Esophagus (tissue), 2 donors: ENCODE measurements at regions not wholly inside any gene's neighbourhood (a gene's known extent, or its start where the extent isn't known, plus 50 kb on each side); places are given as distances from the start of the nearest gene placed in this dataset.

ENCODE experiments used
- H3K27ac ChIP-seq, 2 donors: one replicate each; pipeline ENCODE4 v1.5.1; 2013; ENCODE audit warnings: low read depth in 2 of 2, mild to moderate bottlenecking in 2 of 2, inconsistent platforms in 1 of 2, low read length in 1 of 2, moderate library complexity in 1 of 2
- H3K27me3 ChIP-seq, 2 donors: one replicate each; pipeline ENCODE4 v1.6.1; 2013; ENCODE audit warnings: low read length in 2 of 2, control low read depth in 1 of 2, mild to moderate bottlenecking in 1 of 2; ENCODE audit not compliant: insufficient read depth in 2 of 2, control insufficient read depth in 1 of 2
- H3K36me3 ChIP-seq, 2 donors: one replicate each; pipeline ENCODE4 v1.6.1; 2013; ENCODE audit warnings: low read length in 1 of 2; ENCODE audit not compliant: control insufficient read depth in 2 of 2, insufficient read depth in 2 of 2
- H3K4me1 ChIP-seq, 2 donors: one replicate each; pipeline ENCODE4 v1.6.1; 2013; ENCODE audit warnings: low read length in 1 of 2; ENCODE audit not compliant: control insufficient read depth in 2 of 2, insufficient read depth in 2 of 2
- H3K4me3 ChIP-seq, 2 donors: one replicate each; pipeline ENCODE4 v1.5.1; 2013; ENCODE audit warnings: low read length in 2 of 2, mild to moderate bottlenecking in 2 of 2, low read depth in 1 of 2, moderate library complexity in 1 of 2
- H3K9me3 ChIP-seq, 2 donors: one replicate each; pipeline ENCODE4 v1.6.1; 2013; ENCODE audit warnings: mild to moderate bottlenecking in 2 of 2, low read depth in 1 of 2, low read length in 1 of 2, moderate library complexity in 1 of 2; ENCODE audit not compliant: control insufficient read depth in 2 of 2, insufficient read depth in 1 of 2
- WGBS, 2 donors: extraction: QIAGEN DNeasy Blood & Tissue Kit; methylation state at CpG; one replicate each; pipeline ENCODE4 v1.1.7; 2013; 5-methylcytosine and 5-hydroxymethylcytosine counted together
- donor health status: healthy with polysubstance abuse.
- donor health status: Bipolar disorder and iron deficiency.

DNA sequence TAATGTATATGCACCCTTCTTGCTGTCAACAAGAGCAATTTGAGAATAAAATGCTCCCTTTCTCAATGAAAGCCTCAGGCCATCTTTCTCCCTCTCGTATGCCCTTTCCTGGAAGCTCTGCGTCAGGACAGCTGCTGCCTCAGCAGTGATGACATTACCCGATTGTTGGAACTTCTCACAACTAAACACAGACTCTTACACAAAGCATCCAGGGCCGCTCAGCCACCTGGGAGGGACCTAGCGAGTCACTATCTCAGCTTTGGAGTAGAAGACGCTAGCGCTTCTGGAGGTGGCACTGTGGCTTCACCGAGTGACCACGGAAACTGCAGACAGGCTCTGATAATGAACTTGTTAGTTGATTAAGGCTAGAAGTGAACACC is 153.2 kb upstream of the SOX1 start:
- Histone ChIP-seq H3K36me3 (no peaks in the 10 kb centered on the region), H3K27me3 (no peaks in the 10 kb centered on the region), H3K4me1 (no peaks in the 10 kb centered on the region), H3K27ac (no peak overlapping the region), H3K9me3 (no peaks in the 10 kb centered on the region), H3K4me3 (no peak overlapping the region)
- WGBS, 2 donors, result 61% methylated on average over 9 of the region's 9 CpGs

- Histone ChIP-seq H3K9me3 (no peaks in the 10 kb centered on the region), H3K36me3 (no peaks in the 10 kb centered on the region), H3K27me3 (no peaks in the 10 kb centered on the region), H3K27ac (no peak overlapping the region), H3K4me3 (no peak overlapping the region), H3K4me1 (no peaks in the 10 kb centered on the region)
- 84% methylated on average over 13 of the region's 13 CpGs for WGBS, 2 donors
Observed at GRCh38 chr13:111914241-111915103, 152.5 kb upstream of the SOX1 start.

DNA sequence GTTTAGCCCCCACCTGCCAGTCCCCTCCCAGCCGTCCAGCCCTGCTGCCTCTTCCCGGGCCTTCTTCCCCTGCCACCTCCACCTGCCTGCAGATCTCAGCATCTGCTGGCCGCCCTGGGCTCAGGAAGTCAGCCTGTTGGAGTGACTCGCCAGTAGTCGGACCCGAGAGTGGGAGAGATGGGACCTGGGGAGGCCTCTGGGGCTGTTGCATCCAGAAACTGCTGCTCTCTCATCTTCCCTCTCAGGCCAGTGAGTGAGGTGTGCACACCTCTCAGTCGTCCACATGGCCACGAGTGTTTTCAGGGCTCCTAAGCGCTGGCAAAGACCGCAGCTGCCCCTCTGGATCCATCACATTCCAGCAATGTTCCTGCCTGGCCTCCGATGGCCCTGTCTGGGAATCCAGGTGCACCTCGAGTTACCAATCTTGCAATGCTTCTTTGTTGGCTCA is 151.8 kb upstream of the SOX1 start:
- Histone ChIP-seq H3K4me1 (no peaks in the 10 kb centered on the region), H3K27me3 (no peaks in the 10 kb centered on the region)
- WGBS, 2 donors, result 78 to 86% methylated on average over 12 of the region's 12 CpGs

DNA sequence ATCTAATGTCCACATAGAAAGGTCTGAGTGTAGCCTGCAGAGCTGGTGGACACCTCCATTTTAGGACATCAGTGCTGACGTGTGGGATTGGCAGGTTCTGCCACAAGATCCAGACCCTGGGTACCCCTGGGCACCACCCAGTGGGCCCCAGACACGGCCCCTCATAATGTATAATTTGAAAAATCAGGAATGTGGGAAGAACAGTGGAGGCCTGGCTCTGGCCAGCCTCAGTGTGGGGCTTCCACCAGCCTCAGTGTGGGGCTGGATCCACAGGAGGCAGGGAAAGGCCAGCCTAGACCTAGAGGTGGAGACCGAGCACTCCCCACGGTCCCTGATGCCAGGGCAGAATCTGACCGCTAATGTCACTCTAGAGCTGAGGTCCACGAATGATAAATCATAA is 150.7 kb upstream of the SOX1 start:
- no peak overlapping the region for H3K27ac ChIP-seq
- H3K4me1 ChIP-seq, result no peaks in the 10 kb centered on the region
- H3K36me3 ChIP-seq, result no peaks in the 10 kb centered on the region
- H3K9me3 ChIP-seq, result no peaks in the 10 kb centered on the region
- H3K27me3 ChIP-seq, result no peaks in the 10 kb centered on the region
- WGBS, 2 donors, result 71 to 75% methylated on average over 6 of the region's 6 CpGs
- H3K4me3 ChIP-seq, result no peak overlapping the region

More for the DNA sequence above, 151.8 kb upstream of the SOX1 start:
- Histone ChIP-seq H3K27ac (no peak overlapping the region), H3K9me3 (no peaks in the 10 kb centered on the region), H3K36me3 (no peaks in the 10 kb centered on the region), H3K4me3 (no peak overlapping the region)

GRCh38 chr13:111917086-111917485 is 149.9 kb upstream of the SOX1 start:
- H3K36me3 ChIP-seq, result no peaks in the 10 kb centered on the region
- no peaks in the 10 kb centered on the region for H3K4me1 ChIP-seq
- 79 to 80% methylated on average over 13 of the region's 13 CpGs for WGBS, 2 donors
- H3K4me3 ChIP-seq, result no peak overlapping the region
- no peaks in the 10 kb centered on the region for H3K27me3 ChIP-seq
- H3K27ac ChIP-seq, result no peak overlapping the region
- no peaks in the 10 kb centered on the region for H3K9me3 ChIP-seq

DNA sequence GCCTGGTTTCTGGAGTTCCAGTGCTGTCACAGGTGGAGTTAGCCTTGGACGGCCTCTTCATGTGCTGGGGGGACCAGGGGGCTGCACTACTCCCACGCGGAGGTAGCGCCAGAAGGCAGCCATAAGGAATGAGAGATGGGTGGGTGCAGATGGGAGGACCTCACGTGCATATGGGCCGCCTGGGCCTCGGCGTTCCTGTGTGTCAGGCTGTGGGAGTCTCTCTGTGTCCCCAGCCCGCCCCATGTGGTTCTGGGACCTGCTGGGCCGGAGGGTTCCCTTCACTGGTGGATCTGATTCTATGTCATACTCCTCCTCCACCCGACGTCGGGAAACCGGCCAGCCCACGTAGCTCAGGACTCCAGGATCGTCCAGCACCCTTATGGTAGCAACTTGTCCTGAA is 149.0 kb upstream of the SOX1 start:
- no peaks in the 10 kb centered on the region for H3K27me3 ChIP-seq
- no peaks in the 10 kb centered on the region for H3K9me3 ChIP-seq
- H3K4me1 ChIP-seq, result no peaks in the 10 kb centered on the region
- no peak overlapping the region for H3K4me3 ChIP-seq
- H3K36me3 ChIP-seq, result no peaks in the 10 kb centered on the region
- H3K27ac ChIP-seq, result no peak overlapping the region
- WGBS, 2 donors, result 84 to 87% methylated on average over 16 of the region's 16 CpGs

DNA sequence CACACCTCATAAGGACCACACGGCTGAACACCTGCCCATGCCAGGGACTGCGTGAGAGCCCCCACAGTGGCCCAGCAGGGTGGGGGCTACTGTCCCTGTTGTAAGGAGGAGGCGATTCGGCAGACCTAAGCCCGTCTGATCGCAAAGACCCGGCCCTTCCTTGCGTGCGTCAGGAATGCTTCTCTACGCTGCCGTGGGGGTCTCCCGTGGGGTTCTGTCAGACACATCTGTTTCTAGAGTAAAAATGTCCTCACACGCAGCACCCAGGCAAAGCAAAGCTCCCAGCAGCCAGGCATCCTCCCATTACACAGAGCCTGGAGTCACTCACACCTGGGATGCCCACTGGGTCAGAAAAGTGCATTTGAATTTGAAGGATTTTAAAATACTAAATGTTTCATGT is 147.7 kb upstream of the SOX1 start:
- no peaks in the 10 kb centered on the region for H3K27me3 ChIP-seq
- 85 to 91% methylated on average over 13 of the region's 13 CpGs for WGBS, 2 donors
- H3K36me3 ChIP-seq, result no peaks in the 10 kb centered on the region
- H3K27ac ChIP-seq, result no peak overlapping the region
- no peaks in the 10 kb centered on the region for H3K4me1 ChIP-seq
- H3K4me3 ChIP-seq, result no peak overlapping the region
- no peaks in the 10 kb centered on the region for H3K9me3 ChIP-seq

GRCh38 chr13:111919849-111920248 is 147.1 kb upstream of the SOX1 start:
- 77 to 81% methylated on average over 13 of the region's 13 CpGs for WGBS, 2 donors
- H3K27ac ChIP-seq, result no peak overlapping the region
- H3K4me1 ChIP-seq, result no peaks in the 10 kb centered on the region
- no peaks in the 10 kb centered on the region for H3K27me3 ChIP-seq
- H3K4me3 ChIP-seq, result no peak overlapping the region
- H3K36me3 ChIP-seq, result no peaks in the 10 kb centered on the region
- H3K9me3 ChIP-seq, result no peaks in the 10 kb centered on the region

DNA sequence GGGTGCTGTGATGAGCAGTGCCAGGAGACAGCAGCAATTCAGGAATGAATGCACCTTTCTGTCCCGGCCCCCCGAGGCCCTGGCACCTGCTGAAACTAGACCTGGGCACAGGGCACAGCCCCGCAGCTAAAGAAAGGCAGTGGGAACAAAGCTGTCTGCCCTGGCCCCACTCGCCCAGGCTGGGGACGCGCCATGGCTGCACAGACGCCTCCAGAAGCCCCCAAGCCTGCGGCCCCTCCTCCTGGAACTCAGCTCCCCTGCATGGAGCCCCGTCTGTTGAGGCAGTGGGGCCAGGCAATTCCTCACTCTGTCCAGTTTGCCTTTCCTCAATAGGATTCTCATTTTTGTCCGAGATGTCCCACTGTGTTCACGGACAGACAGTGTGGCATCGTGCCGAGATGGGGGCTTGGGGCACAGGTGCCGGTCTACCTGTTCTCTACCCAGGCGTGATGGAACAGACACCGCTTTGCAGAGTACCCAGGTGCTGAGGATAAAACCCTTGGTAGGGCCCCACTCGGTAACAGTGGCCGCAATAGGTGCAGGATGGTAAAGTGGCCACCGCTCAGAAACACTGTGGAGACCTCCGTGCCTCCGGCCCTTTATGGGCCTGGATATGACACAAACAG is 146.5 kb upstream of the SOX1 start:
- no peaks in the 10 kb centered on the region for H3K9me3 ChIP-seq
- 77 to 79% methylated on average over 21 of the region's 21 CpGs for WGBS, 2 donors
- no peaks in the 10 kb centered on the region for H3K4me1 ChIP-seq
- H3K36me3 ChIP-seq, result no peaks in the 10 kb centered on the region
- H3K27me3 ChIP-seq, result no peaks in the 10 kb centered on the region
- no peak overlapping the region for H3K27ac ChIP-seq
- H3K4me3 ChIP-seq, result no peak overlapping the region
